Coronary artery (tissue), 2 donors: ENCODE measurements at regions not wholly inside any gene's neighbourhood (a gene's known extent, or its start where the extent isn't known, plus 50 kb on each side); places are given as distances from the start of the nearest gene placed in this dataset.

Experiments
- DNase-seq: peaks from one replicate; pipeline ENCODE4 v3.0.0-alpha.2; 2017; ENCODE audit warnings: low spot score
- H3K27ac ChIP-seq, 2 donors: fragments of 200-600 bp; sonication (generic); one replicate each; pipeline ENCODE4 v1.5.1; 2016 to 2019
- H3K4me3 ChIP-seq: fragments of 200-600 bp; sonication (generic); 2 replicates; pipeline ENCODE4 v1.5.1; 2016; ENCODE audit warnings: mild to moderate bottlenecking, moderate library complexity
- CTCF ChIP-seq: fragments of 200-600 bp; sonication (generic); IDR thresholded peaks from one replicate; pipeline ENCODE4 v1.5.1; 2019; ENCODE audit warnings: antibody characterized with exemption

- no peak overlapping the region for H3K4me3 ChIP-seq
- no peak for DNase-seq
- no peak for TF ChIP-seq CTCF
- no peak overlapping the region for H3K27ac ChIP-seq
Observed at GRCh38 chr7:12809476-12809875, 122.0 kb downstream of the ARL4A start.

GRCh38 chr7:12812111-12812510 is 124.7 kb downstream of the ARL4A start:
- Histone ChIP-seq H3K4me3 (no peak overlapping the region), H3K27ac (no peak overlapping the region)
- no peak for TF ChIP-seq CTCF
- no peak for DNase-seq

GRCh38 chr7:12814107-12814506 is 126.7 kb downstream of the ARL4A start:
- no peak overlapping the region for H3K4me3 ChIP-seq
- DNase-seq = no peak
- H3K27ac ChIP-seq = no peak overlapping the region
- no peak for TF ChIP-seq CTCF

GRCh38 chr7:12814828-12815227 is 127.4 kb downstream of the ARL4A start:
- no peak for DNase-seq
- no peak overlapping the region for H3K27ac ChIP-seq
- H3K4me3 ChIP-seq = no peak overlapping the region
- no peak for TF ChIP-seq CTCF

- no peak for TF ChIP-seq CTCF
- H3K4me3 ChIP-seq = no peak overlapping the region
- no peak for DNase-seq
- H3K27ac ChIP-seq = no peak overlapping the region
Observed at GRCh38 chr7:12815426-12815825, 128.0 kb downstream of the ARL4A start.

GRCh38 chr7:12815871-12816270 is 128.4 kb downstream of the ARL4A start:
- no peak for DNase-seq
- H3K4me3 ChIP-seq = no peak overlapping the region

GRCh38 chr7:12820777-12821176 is 133.3 kb downstream of the ARL4A start:
- no peak for TF ChIP-seq CTCF
- Histone ChIP-seq H3K27ac (no peak overlapping the region), H3K4me3 (no peak overlapping the region)
- DNase-seq = no peak

More at GRCh38 chr7:12815871-12816270, 128.4 kb downstream of the ARL4A start:
- no peak for TF ChIP-seq CTCF
- H3K27ac ChIP-seq = no peak overlapping the region
